Stimulated activated CD4-positive, alpha-beta T cell treated with anti-CD3 and anti-CD28 coated beads, Interleukin-4, amount 100 ng/mL, for 4 hours (primary cell): ENCODE measurements at regions not wholly inside any gene's neighbourhood (a gene's known extent, or its start where the extent isn't known, plus 50 kb on each side); places are given as distances from the start of the nearest gene placed in this dataset.

Experiments
- DNase-seq, 2 experiments: peaks; one replicate each; pipeline ENCODE4 v3.0.0-alpha.2; 2020

GRCh38 chr12:107226126-107226525 is 132.8 kb upstream of the CRY1 start:
- no peak for DNase-seq

- DNase-seq = no peak
Measured at GRCh38 chr12:107228076-107228475, 134.7 kb upstream of the CRY1 start.

GRCh38 chr12:107229827-107230226 is 136.5 kb upstream of the CRY1 start:
- no peak for DNase-seq

- DNase-seq = no peak
Measured at GRCh38 chr12:107231303-107231702, 138.0 kb upstream of the CRY1 start.

- DNase-seq = no peak
Measured at GRCh38 chr12:107233551-107233950, 140.2 kb upstream of the CRY1 start.

- no peak for DNase-seq
Measured at GRCh38 chr12:107235600-107235999, 142.3 kb upstream of the CRY1 start.

- DNase-seq = no peak
Measured at GRCh38 chr12:107236824-107237511, 143.6 kb upstream of the CRY1 start.

- no peak for DNase-seq
Measured at GRCh38 chr12:107238296-107238695, 144.9 kb upstream of the CRY1 start.

- DNase-seq = no peak
Measured at GRCh38 chr12:107241411-107241810, 148.1 kb upstream of the CRY1 start.

- no peak for DNase-seq
Measured at GRCh38 chr12:107242189-107242588, 148.8 kb upstream of the CRY1 start.

GRCh38 chr12:107243341-107243740 is 150.0 kb upstream of the CRY1 start:
- DNase-seq = no peak

GRCh38 chr12:107244584-107244983 is 151.2 kb upstream of the CRY1 start:
- no peak for DNase-seq

GRCh38 chr12:107247650-107248049 is 154.3 kb upstream of the CRY1 start:
- no peak for DNase-seq

GRCh38 chr12:107248187-107248586 is 154.8 kb upstream of the CRY1 start:
- no peak for DNase-seq

GRCh38 chr12:107251288-107251687 is 157.9 kb upstream of the CRY1 start:
- no peak for DNase-seq

- DNase-seq = no peak
Measured at GRCh38 chr12:107253361-107253760, 160.0 kb upstream of the CRY1 start.

- no peak for DNase-seq
Measured at GRCh38 chr12:107254258-107254856, 161.0 kb upstream of the CRY1 start.

GRCh38 chr12:107258780-107259179 is 165.4 kb upstream of the CRY1 start:
- DNase-seq = no peak

GRCh38 chr12:107263980-107264379 is 170.6 kb upstream of the CRY1 start:
- no peak for DNase-seq

- DNase-seq = no peak
Measured at GRCh38 chr12:107264667-107265066, 171.3 kb upstream of the CRY1 start.

GRCh38 chr12:107267604-107268003 is 174.3 kb upstream of the CRY1 start:
- DNase-seq = no peak

- no peak for DNase-seq
Measured at GRCh38 chr12:107271523-107271922, 178.2 kb upstream of the CRY1 start.

GRCh38 chr12:107275530-107275929 is 182.2 kb upstream of the CRY1 start:
- no peak for DNase-seq

GRCh38 chr12:107277855-107278254 is 184.5 kb upstream of the CRY1 start:
- no peak for DNase-seq

GRCh38 chr12:107282628-107283027 is 189.3 kb upstream of the CRY1 start:
- no peak for DNase-seq
